Astrocyte (in vitro differentiated cells and primary cell): ENCODE measurements at regions not wholly inside any gene's neighbourhood (a gene's known extent, or its start where the extent isn't known, plus 50 kb on each side); places are given as distances from the start of the nearest gene placed in this dataset.

Source experiments
- DNase-seq: peaks from one replicate; pipeline ENCODE4 v3.0.0-alpha.2; 2010; ENCODE audit warnings: low read depth
- FAIRE-seq: peaks from 2 replicates; lab custom pipeline; 2011; peaks lifted over from hg19 to GRCh38; lab: Jason Lieb, UNC
- H2AFZ ChIP-seq: 2 replicates; pipeline ENCODE4 v1.6.0; 2012; ENCODE audit warnings: low read depth, low read length, inconsistent platforms
- H3K27ac ChIP-seq: 2 replicates; pipeline ENCODE4 v1.5.1; 2011; ENCODE audit warnings: low read depth, low read length, inconsistent platforms
- H3K27me3 ChIP-seq: 2 replicates; pipeline ENCODE4 v1.6.0; 2011; ENCODE audit warnings: low read length, inconsistent platforms; ENCODE audit not compliant: insufficient read depth
- H3K36me3 ChIP-seq: 2 replicates; pipeline ENCODE4 v1.5.1; 2011; ENCODE audit warnings: low read length, inconsistent platforms; ENCODE audit not compliant: insufficient read depth
- H3K4me1 ChIP-seq: 2 replicates; pipeline ENCODE4 v1.5.1; 2011; ENCODE audit warnings: low read length, inconsistent platforms; ENCODE audit not compliant: insufficient read depth
- H3K4me2 ChIP-seq: 2 replicates; pipeline ENCODE4 v1.6.0; 2012; ENCODE audit warnings: low read length, inconsistent platforms
- H3K4me3 ChIP-seq: 2 replicates; pipeline ENCODE4 v1.5.1; 2011; ENCODE audit warnings: low read depth, mild to moderate bottlenecking, low read length, inconsistent platforms; ENCODE audit not compliant: insufficient read depth
- H3K79me2 ChIP-seq: 2 replicates; pipeline ENCODE4 v1.6.0; 2012; ENCODE audit warnings: mild to moderate bottlenecking, low read length, inconsistent platforms; ENCODE audit not compliant: insufficient read depth
- H3K9ac ChIP-seq: 2 replicates; pipeline ENCODE4 v1.6.0; 2012; ENCODE audit warnings: mild to moderate bottlenecking, low read length, inconsistent platforms
- H3K9me3 ChIP-seq: 2 replicates; pipeline ENCODE4 v1.5.1; 2012; ENCODE audit warnings: low read depth, mild to moderate bottlenecking, low read length, inconsistent platforms; ENCODE audit not compliant: insufficient read depth
- H4K20me1 ChIP-seq: 2 replicates; pipeline ENCODE4 v1.6.0; 2012; ENCODE audit warnings: low read length, inconsistent platforms; ENCODE audit not compliant: insufficient read depth
- H3K27ac Mint-ChIP-seq: one replicate; pipeline ENCODE4 v1.8.0; 2021; ENCODE audit warnings: mild to moderate bottlenecking, mixed read lengths; ENCODE audit not compliant: unreplicated experiment
- H3K27me3 Mint-ChIP-seq: one replicate; pipeline ENCODE4 v1.8.0; 2021; ENCODE audit warnings: low read depth, mixed read lengths; ENCODE audit not compliant: unreplicated experiment
- H3K36me3 Mint-ChIP-seq: one replicate; pipeline ENCODE4 v1.8.0; 2021; ENCODE audit warnings: low read depth, mixed read lengths; ENCODE audit not compliant: unreplicated experiment
- H3K4me1 Mint-ChIP-seq: one replicate; pipeline ENCODE4 v1.8.0; 2021; ENCODE audit warnings: low read depth, mixed read lengths; ENCODE audit not compliant: unreplicated experiment
- H3K4me3 Mint-ChIP-seq: one replicate; pipeline ENCODE4 v1.8.0; 2021; ENCODE audit warnings: mild to moderate bottlenecking, moderate library complexity, mixed read lengths; ENCODE audit not compliant: unreplicated experiment
- H3K9me3 Mint-ChIP-seq: one replicate; pipeline ENCODE4 v1.8.0; 2021; ENCODE audit warnings: mild to moderate bottlenecking, mixed read lengths; ENCODE audit not compliant: unreplicated experiment
- EZH2 ChIP-seq: IDR thresholded peaks from 2 replicates; pipeline ENCODE4 v1.6.1; 2012; ENCODE audit warnings: mild to moderate bottlenecking, low read length, inconsistent platforms; ENCODE audit not compliant: insufficient read depth
- TF ChIP-seq, protein P1 (sequence below): IDR thresholded peaks from 2 replicates; pipeline ENCODE4 v1.5.1; 2011; ENCODE audit warnings: low read depth, mild to moderate bottlenecking, inconsistent platforms, low read length, moderate library complexity; ENCODE audit not compliant: insufficient read depth

- Histone ChIP-seq H2AFZ (no peak overlapping the region), H3K9ac (no peak overlapping the region), H4K20me1 (no peaks in the 10 kb centered on the region), H3K4me2 (no peak overlapping the region), H3K36me3 (no peaks in the 10 kb centered on the region), H3K4me3 (no peak overlapping the region), H3K79me2 (no peaks in the 10 kb centered on the region), H3K27ac (no peak overlapping the region), H3K27me3 (no peaks in the 10 kb centered on the region), H3K9me3 (no peaks in the 10 kb centered on the region), H3K4me1 (no peaks in the 10 kb centered on the region)
- FAIRE-seq (no peak), DNase-seq (no peak)
- no peak overlapping the region for H3K27ac Mint-ChIP-seq
- no peaks in the 10 kb centered on the region for H3K36me3 Mint-ChIP-seq
- no peak overlapping the region for H3K4me3 Mint-ChIP-seq
- H3K4me1 Mint-ChIP-seq: no peaks in the 10 kb centered on the region
- peaks cover 25% of the 10 kb centered on the region for H3K27me3 Mint-ChIP-seq
- no peak for TF ChIP-seq EZH2
- TF ChIP-seq, protein P1, sequence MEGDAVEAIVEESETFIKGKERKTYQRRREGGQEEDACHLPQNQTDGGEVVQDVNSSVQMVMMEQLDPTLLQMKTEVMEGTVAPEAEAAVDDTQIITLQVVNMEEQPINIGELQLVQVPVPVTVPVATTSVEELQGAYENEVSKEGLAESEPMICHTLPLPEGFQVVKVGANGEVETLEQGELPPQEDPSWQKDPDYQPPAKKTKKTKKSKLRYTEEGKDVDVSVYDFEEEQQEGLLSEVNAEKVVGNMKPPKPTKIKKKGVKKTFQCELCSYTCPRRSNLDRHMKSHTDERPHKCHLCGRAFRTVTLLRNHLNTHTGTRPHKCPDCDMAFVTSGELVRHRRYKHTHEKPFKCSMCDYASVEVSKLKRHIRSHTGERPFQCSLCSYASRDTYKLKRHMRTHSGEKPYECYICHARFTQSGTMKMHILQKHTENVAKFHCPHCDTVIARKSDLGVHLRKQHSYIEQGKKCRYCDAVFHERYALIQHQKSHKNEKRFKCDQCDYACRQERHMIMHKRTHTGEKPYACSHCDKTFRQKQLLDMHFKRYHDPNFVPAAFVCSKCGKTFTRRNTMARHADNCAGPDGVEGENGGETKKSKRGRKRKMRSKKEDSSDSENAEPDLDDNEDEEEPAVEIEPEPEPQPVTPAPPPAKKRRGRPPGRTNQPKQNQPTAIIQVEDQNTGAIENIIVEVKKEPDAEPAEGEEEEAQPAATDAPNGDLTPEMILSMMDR: no peak
- H3K9me3 Mint-ChIP-seq: no peaks in the 10 kb centered on the region
Measured at GRCh38 chr6:6538261-6538660, 50.3 kb upstream of the LY86 start.
